Stimulated activated CD4-positive, alpha-beta T cell treated with anti-CD3 and anti-CD28 coated beads, Interleukin-4, amount 100 ng/mL, for 24 hours (primary cell): ENCODE measurements at regions not wholly inside any gene's neighbourhood (a gene's known extent, or its start where the extent isn't known, plus 50 kb on each side); places are given as distances from the start of the nearest gene placed in this dataset.

ENCODE experiments used
- DNase-seq: peaks from one replicate; pipeline ENCODE4 v3.0.0-alpha.2; 2020

GRCh38 chr3:194281766-194282165, 69.4 kb downstream of the CPN2 start:
- no peak for DNase-seq

GRCh38 chr3:194282436-194283122, 68.5 kb downstream of the CPN2 start:
- DNase-seq: no peak

- no peak for DNase-seq
Observed at GRCh38 chr3:194283221-194284006, 67.7 kb downstream of the CPN2 start.

DNA sequence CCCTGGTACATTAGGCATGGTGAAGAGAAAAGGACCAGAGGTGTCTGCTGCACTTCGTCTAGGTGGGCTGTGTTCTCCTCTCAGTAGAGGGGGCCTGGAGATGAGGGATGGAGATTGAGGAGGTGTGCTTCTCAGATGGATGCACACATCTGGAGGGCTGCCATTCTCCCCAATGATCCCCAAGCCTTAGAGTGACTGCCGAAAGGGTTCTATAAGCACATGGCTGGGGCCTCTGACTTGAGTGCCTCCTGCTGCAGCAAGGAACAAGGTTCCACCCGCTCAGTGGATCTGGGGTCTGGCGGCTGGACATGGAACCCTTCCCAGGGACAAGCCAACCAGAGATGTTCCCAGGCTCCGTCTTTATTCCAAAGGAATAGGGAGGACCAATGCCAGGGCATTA, 66.8 kb downstream of the CPN2 start:
- no peak for DNase-seq

DNA sequence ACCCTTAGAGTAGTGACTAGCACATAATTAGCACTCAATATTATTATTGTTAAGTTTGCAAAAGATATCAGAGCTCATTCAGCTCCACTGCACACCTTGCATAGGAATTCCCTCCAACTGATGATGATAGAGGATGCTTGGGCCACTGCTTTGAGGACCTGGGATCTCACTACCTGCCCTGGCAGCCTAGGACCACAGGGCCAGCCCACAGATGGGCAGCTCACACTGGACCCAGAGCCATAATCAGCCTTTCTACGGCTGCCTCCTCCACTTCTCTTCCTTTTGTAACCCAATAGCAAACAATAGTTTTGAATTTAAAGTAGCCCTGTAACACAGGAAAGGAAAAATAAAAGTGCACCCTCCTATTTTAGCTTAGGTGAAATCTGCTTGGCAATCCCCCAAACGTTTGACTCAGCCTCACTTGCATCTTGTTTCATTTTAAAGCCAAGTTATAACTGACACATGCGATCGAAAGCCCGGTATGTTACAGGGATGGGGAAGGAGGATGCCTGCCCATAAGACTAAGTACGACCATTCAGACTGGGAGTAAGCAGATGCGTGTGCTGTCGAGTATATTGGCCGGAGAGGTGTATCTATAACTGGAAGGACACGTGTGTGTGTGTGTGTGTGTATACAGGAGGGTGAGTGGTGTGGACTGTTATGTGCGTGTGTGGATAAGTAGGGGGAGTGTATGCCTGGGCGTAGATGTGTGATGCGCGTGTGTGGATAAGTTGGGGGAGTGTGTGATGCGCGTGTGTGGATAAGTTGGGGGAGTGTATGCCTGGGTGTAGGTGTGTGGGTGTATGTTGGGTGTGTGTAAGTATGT, 65.9 kb downstream of the CPN2 start:
- DNase-seq: no peak

GRCh38 chr3:194285850-194286197, 65.3 kb downstream of the CPN2 start:
- no peak for DNase-seq

DNA sequence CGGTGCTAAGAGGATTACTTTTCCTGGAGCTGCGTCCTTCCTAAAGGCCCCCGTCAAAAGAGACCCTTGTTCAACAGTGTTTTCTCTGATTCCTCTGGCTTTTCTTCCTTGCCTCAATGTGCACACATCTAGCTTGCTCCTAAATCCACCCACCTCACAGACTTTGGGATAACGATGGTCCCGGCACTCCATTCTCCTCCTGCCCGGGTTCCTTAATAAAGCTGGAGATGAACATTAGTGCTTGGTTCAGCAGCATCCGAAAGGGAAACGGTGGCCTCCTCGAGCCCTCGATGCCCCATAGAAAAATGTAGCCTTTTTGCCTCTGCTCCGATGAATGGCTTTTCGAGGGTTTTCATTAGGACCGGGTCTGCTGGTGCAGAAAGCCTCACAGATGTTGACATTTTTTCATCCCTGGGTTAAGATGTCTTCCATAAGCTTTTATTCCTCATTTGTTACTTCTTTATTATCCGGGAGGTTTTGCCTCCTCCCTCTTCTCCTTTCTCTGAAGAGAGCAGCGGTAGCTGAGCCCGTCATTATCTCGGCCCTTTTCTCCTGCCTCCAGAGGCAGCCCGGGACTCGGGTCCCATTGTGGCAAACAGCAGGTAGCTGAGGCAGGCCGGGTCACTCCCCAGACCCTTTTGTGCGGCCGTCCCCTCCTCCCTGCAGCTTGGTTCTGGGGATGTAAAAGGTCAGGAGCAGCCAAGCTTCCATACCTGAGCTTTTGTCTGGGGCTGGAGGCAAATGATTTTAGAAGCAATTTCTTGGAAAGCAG, 64.6 kb downstream of the CPN2 start:
- no peak for DNase-seq

GRCh38 chr3:194287374-194287773, 63.8 kb downstream of the CPN2 start:
- DNase-seq: no peak

GRCh38 chr3:194287977-194288706, 63.0 kb downstream of the CPN2 start:
- no peak for DNase-seq
